ENCODE measurements at regions not wholly inside any gene's neighbourhood (a gene's known extent, or its start where the extent isn't known, plus 50 kb on each side); places are given as distances from the start of the nearest gene placed in this dataset.
A peak's percentile ranks its signal among the peaks of the same experiment; 100 is the strongest.

GRCh38 chr13:40220299-40220935, 446.0 kb downstream of the FOXO1 start:
- WGBS (ENCODE audit: low lambda C conversion rate, missing lambda C conversion rate), result 88% methylated on average over 12 of the region's 12 CpGs
- Histone ChIP-seq H3K9me2 (replicated peaks; ENCODE audit: insufficient read depth) (no peaks in the 10 kb centered on the region), H3K4me2 (no peak overlapping the region), H2AFZ (no peak overlapping the region), H4K20me1 (ENCODE audit: insufficient read depth, poor library complexity, severe bottlenecking) (no peaks in the 10 kb centered on the region), H3K4me3 (no peak overlapping the region), H3K27me3 (no peaks in the 10 kb centered on the region), H3K9me3 (ENCODE audit: low read depth) (no peaks in the 10 kb centered on the region), H3K4me1 (ENCODE audit: insufficient read depth) (peaks cover 19% of the 10 kb centered on the region), H3K79me2 (no peaks in the 10 kb centered on the region), H3K27ac (peak overlapping the region; percentile 84), H3K36me3 (replicated peaks; ENCODE audit: insufficient read depth, low read depth) (no peaks in the 10 kb centered on the region)
- TF ChIP-seq EZH2 (IDR thresholded peaks at IDR 0.05; ENCODE audit: borderline replicate concordance) (no peak), EZH2phosphoT487 (IDR thresholded peaks at IDR 0.05; ENCODE audit: low read depth, severe bottlenecking, unreplicated experiment) (no peak), CTCF (IDR thresholded peaks at IDR 0.05; ENCODE audit: poor library complexity) (no peak)
- no peak for DNase-seq (ENCODE audit: low spot score)

DNA sequence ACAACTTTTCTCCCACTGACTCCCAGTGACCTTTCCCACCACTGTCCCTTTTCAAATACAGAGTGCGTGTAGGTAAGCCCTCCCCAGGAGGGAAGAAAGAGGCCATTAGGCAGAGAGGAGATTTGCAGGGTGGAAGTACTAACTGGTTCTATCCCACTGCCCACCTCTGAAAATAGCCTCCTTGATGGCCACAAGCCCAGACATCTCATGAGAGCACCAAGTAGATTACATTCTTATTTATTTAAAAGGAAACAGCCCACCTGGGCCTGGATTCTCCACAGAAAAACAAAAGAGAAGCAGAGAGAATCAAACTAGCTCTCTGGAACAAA, 445.3 kb downstream of the FOXO1 start:
- Histone ChIP-seq H3K36me3 (replicated peaks; ENCODE audit: insufficient read depth, low read depth) (no peaks in the 10 kb centered on the region), H3K27me3 (no peaks in the 10 kb centered on the region), H3K79me2 (no peaks in the 10 kb centered on the region), H3K27ac (peak overlapping the region; percentile 84), H3K4me2 (no peak overlapping the region), H3K4me3 (no peak overlapping the region), H2AFZ (no peak overlapping the region), H3K9me3 (ENCODE audit: low read depth) (no peaks in the 10 kb centered on the region), H3K4me1 (ENCODE audit: insufficient read depth) (peaks cover 19% of the 10 kb centered on the region), H3K9me2 (replicated peaks; ENCODE audit: insufficient read depth) (no peaks in the 10 kb centered on the region), H4K20me1 (ENCODE audit: insufficient read depth, poor library complexity, severe bottlenecking) (no peaks in the 10 kb centered on the region)
- WGBS (ENCODE audit: low lambda C conversion rate, missing lambda C conversion rate), result 82% methylated on average over 1 of the region's 1 CpG
- DNase-seq (ENCODE audit: low spot score), result no peak
- TF ChIP-seq EZH2phosphoT487 (IDR thresholded peaks at IDR 0.05; ENCODE audit: low read depth, severe bottlenecking, unreplicated experiment), result no peak
- no peak for TF ChIP-seq EZH2 (IDR thresholded peaks at IDR 0.05; ENCODE audit: borderline replicate concordance)
- no peak for TF ChIP-seq CTCF (IDR thresholded peaks at IDR 0.05; ENCODE audit: poor library complexity)

DNA sequence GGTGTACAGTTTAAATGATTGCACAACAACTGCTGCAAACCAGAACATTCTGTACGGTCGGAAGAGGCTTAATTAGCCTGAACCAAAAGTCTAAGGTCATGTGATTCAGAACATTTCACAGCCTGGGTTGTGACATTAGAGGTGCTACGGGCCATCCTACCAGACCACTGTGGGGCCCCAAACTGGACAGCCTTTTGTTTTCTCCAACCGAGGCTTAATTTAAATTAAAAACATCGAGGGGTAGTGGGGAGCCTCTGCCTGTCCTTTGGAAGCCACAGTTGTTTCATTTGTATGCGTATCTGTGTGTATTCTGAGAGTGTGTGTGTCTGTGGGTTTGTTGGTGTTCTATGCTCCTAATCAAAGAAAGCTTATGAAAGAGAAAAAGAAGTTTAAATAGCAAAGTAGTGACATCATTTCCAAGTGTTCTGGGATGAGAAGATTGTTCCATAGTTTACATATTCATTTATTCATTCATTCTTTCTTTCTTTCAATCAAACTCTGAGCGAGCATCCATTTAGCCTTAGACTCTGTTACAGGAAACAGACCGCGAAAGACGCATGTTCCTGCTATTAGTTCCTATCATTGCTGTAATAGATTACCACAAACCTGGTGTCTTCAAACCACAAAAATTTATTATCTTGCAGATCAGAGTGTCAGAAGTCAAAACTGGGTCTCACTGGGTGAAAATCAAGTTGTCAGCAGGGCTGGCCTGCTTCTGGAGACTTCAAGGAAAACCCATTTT, 444.8 kb downstream of the FOXO1 start:
- DNase-seq (ENCODE audit: low spot score), result peak; percentile 49
- H3K36me3 ChIP-seq (replicated peaks; ENCODE audit: insufficient read depth, low read depth), result no peaks in the 10 kb centered on the region
- H3K4me2 ChIP-seq, result peak overlapping the region; percentile 33
- no peaks in the 10 kb centered on the region for H3K27me3 ChIP-seq
- H3K9me2 ChIP-seq (replicated peaks; ENCODE audit: insufficient read depth), result no peaks in the 10 kb centered on the region
- peaks cover 19% of the 10 kb centered on the region for H3K4me1 ChIP-seq (ENCODE audit: insufficient read depth)
- 61% methylated on average over 10 of the region's 10 CpGs for WGBS (ENCODE audit: low lambda C conversion rate, missing lambda C conversion rate)
- no peak overlapping the region for H3K4me3 ChIP-seq
- H4K20me1 ChIP-seq (ENCODE audit: insufficient read depth, poor library complexity, severe bottlenecking), result no peaks in the 10 kb centered on the region
- no peak overlapping the region for H2AFZ ChIP-seq
- TF ChIP-seq EZH2 (IDR thresholded peaks at IDR 0.05; ENCODE audit: borderline replicate concordance) (no peak), EZH2phosphoT487 (IDR thresholded peaks at IDR 0.05; ENCODE audit: low read depth, severe bottlenecking, unreplicated experiment) (no peak), CTCF (IDR thresholded peaks at IDR 0.05; ENCODE audit: poor library complexity) (no peak)
- H3K27ac ChIP-seq, result peak overlapping the region; percentile 84
- no peaks in the 10 kb centered on the region for H3K9me3 ChIP-seq (ENCODE audit: low read depth)
- no peaks in the 10 kb centered on the region for H3K79me2 ChIP-seq
